Progenitor cell of endocrine pancreas (in vitro differentiated cells): ENCODE measurements at regions not wholly inside any gene's neighbourhood (a gene's known extent, or its start where the extent isn't known, plus 50 kb on each side); places are given as distances from the start of the nearest gene placed in this dataset.

Experiments
- DNase-seq: peaks from one replicate; pipeline ENCODE4 v3.0.0; 2021; ENCODE audit warnings: low spot score; ENCODE audit not compliant: unreplicated experiment
- H3K27ac Mint-ChIP-seq: 2 replicates; pipeline ENCODE4 v1.8.0; 2021; ENCODE audit warnings: mild to moderate bottlenecking, moderate library complexity, mixed read lengths
- H3K27me3 Mint-ChIP-seq: 2 replicates; pipeline ENCODE4 v1.8.0; 2021; ENCODE audit warnings: mixed read lengths
- H3K36me3 Mint-ChIP-seq: 2 replicates; pipeline ENCODE4 v1.8.0; 2022; ENCODE audit warnings: mixed read lengths; ENCODE audit not compliant: insufficient read depth
- H3K4me1 Mint-ChIP-seq: 2 replicates; pipeline ENCODE4 v1.8.0; 2021; ENCODE audit warnings: low read depth, mixed read lengths
- H3K4me3 Mint-ChIP-seq: 2 replicates; pipeline ENCODE4 v1.8.0; 2021; ENCODE audit warnings: low read depth, mild to moderate bottlenecking, moderate library complexity, mixed read lengths
- H3K9me3 Mint-ChIP-seq: 2 replicates; pipeline ENCODE4 v1.8.0; 2021; ENCODE audit warnings: low read depth, mixed read lengths
- TF ChIP-seq, protein P1 (sequence below): fragments of 200-600 bp; sonication (generic); IDR thresholded peaks from one replicate; pipeline ENCODE4 v1.5.0; 2021; ENCODE audit warnings: antibody characterized with exemption, mild to moderate bottlenecking; ENCODE audit not compliant: unreplicated experiment

DNA sequence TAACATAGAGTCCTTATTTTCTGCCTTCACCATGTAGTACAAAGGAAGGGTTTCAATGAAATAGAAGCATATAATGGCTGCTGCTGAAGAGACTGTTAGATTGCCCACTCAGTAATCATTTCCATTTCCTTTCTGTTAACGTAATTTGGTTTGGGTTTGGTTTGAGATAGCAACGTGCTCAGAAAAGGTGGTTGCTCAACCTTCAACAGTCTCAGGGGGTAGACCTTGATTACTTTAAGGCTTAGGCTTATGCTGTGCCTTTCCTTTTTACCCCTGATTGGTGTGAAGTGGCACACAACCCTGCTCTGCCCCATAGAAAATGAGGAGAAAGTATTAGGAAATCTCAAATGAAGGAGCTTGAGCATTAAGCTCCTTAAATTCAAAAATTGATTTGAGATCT, 163.7 kb upstream of the TP63 start:
- DNase-seq: no peak
- no peak overlapping the region for H3K27ac Mint-ChIP-seq
- H3K9me3 Mint-ChIP-seq: no peaks in the 10 kb centered on the region
- TF ChIP-seq, protein P1, sequence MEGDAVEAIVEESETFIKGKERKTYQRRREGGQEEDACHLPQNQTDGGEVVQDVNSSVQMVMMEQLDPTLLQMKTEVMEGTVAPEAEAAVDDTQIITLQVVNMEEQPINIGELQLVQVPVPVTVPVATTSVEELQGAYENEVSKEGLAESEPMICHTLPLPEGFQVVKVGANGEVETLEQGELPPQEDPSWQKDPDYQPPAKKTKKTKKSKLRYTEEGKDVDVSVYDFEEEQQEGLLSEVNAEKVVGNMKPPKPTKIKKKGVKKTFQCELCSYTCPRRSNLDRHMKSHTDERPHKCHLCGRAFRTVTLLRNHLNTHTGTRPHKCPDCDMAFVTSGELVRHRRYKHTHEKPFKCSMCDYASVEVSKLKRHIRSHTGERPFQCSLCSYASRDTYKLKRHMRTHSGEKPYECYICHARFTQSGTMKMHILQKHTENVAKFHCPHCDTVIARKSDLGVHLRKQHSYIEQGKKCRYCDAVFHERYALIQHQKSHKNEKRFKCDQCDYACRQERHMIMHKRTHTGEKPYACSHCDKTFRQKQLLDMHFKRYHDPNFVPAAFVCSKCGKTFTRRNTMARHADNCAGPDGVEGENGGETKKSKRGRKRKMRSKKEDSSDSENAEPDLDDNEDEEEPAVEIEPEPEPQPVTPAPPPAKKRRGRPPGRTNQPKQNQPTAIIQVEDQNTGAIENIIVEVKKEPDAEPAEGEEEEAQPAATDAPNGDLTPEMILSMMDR: no peak
- no peaks in the 10 kb centered on the region for H3K27me3 Mint-ChIP-seq
- H3K36me3 Mint-ChIP-seq: no peaks in the 10 kb centered on the region
- no peaks in the 10 kb centered on the region for H3K4me1 Mint-ChIP-seq
- H3K4me3 Mint-ChIP-seq: no peak overlapping the region

DNA sequence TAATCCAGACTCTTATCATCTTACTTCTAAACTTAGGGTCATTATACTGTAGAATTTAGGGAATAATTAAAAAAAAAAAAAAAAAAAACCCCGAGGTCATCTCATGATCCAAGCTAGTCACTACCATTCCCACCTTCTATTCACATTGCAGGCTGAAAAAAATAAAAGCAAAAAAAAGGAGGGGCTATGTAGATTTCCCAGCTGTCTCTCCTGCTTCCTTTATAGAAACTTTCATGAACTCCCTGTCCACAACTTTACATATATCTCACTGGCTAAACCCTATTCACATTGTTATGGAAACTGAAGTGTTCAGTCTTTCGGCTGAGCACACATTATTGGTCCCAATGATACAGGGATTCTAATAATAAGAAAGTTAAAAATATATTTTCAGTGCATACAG, 156.2 kb upstream of the TP63 start:
- Mint-ChIP-seq H3K9me3 (no peaks in the 10 kb centered on the region), H3K27ac (no peak overlapping the region)

DNA sequence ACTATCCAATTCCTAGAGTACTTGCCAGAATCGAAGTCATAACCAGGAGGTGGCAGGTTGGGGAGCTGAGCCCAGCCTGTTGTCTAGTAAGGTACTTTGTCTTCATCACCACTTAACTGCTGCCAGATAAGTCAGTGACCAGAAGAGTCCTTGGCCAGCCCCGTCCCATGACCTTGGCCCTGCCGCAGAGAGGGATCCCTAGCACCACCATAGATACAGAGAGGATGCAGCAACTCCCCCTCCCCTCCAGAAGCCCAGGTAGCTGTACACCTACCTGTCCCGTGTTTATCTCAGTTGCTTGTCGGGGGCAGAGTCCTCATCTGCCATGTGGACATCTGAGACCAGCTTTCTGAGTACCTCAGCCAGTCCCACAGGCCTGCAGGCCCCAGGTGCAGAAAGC, 153.6 kb upstream of the TP63 start:
- Mint-ChIP-seq H3K9me3 (no peaks in the 10 kb centered on the region), H3K4me1 (no peaks in the 10 kb centered on the region), H3K27ac (no peak overlapping the region), H3K36me3 (no peaks in the 10 kb centered on the region), H3K4me3 (no peak overlapping the region), H3K27me3 (no peaks in the 10 kb centered on the region)
- TF ChIP-seq, protein P1: no peak
- DNase-seq: no peak

More for the DNA sequence above, 156.2 kb upstream of the TP63 start:
- DNase-seq: no peak
- TF ChIP-seq, protein P1: no peak
- Mint-ChIP-seq H3K4me1 (no peaks in the 10 kb centered on the region), H3K4me3 (no peak overlapping the region), H3K27me3 (no peaks in the 10 kb centered on the region), H3K36me3 (no peaks in the 10 kb centered on the region)

DNA sequence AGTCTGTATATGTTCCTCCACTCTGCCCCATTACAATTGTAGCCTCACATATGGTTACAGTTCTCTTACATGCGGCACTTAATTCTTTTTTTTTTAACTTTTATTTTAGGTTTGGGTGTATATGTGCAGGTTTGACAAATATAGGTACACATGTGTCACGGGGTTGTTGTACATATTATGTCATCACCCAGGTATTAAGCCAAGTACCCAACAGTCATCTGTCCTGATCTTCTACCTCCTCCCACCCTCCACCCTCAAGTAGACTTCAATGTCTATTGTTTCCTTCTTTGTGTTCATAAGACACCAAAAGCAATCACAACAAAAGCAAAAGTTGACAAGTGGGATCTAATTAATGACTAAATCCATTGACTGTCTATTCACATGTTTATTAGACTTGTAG, 144.6 kb upstream of the TP63 start:
- Mint-ChIP-seq H3K27ac (no peak overlapping the region), H3K4me3 (no peak overlapping the region), H3K36me3 (peaks cover 2% of the 10 kb centered on the region), H3K27me3 (peaks cover 5% of the 10 kb centered on the region), H3K4me1 (no peaks in the 10 kb centered on the region), H3K9me3 (peaks cover 14% of the 10 kb centered on the region)
- TF ChIP-seq, protein P1: no peak
- DNase-seq: no peak

DNA sequence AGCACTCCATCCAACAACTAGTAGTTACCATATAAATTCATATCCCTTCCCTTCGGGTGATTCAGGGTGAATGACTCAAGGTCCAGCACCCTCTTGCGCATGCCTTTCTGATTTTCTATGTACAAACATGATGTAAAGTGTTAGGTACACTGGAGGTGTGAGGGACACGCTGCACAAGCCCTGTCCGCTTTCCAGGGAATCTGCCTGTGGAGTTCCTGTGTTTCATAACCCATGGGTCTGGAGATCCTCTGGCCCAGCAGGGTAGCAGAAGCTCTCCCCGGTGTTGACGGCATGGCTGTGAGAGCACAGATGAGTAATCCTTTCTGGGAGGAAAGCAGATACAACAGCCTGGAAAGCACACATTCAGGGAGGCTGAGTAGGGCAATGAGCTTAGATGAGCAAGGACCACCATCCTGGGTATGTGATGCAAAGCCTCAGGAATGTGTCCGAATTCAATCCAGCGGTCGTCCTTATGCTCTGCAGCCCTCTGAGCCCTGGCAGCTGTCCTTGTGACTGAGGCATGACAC, 142.9 kb upstream of the TP63 start:
- peaks cover 8% of the 10 kb centered on the region for H3K27me3 Mint-ChIP-seq
- DNase-seq: no peak
- H3K4me1 Mint-ChIP-seq: no peaks in the 10 kb centered on the region
- H3K36me3 Mint-ChIP-seq: peaks cover 2% of the 10 kb centered on the region
- no peak overlapping the region for H3K4me3 Mint-ChIP-seq
- H3K9me3 Mint-ChIP-seq: peaks cover 14% of the 10 kb centered on the region
- no peak overlapping the region for H3K27ac Mint-ChIP-seq
- TF ChIP-seq, protein P1: no peak
